Left ventricle myocardium superior (tissue), 1 donor: ENCODE measurements at regions not wholly inside any gene's neighbourhood (a gene's known extent, or its start where the extent isn't known, plus 50 kb on each side); places are given as distances from the start of the nearest gene placed in this dataset.
"Not testable (repeated sequence)": the region's sequence is repeated elsewhere in the genome, so short reads cannot be mapped to it uniquely, and the experiment has no call there.

Experiments
- ATAC-seq: fragments of 200-7000 bp; cut with Tn5 transposase; one replicate; pipeline ENCODE4 v1.9.1; 2020; ENCODE audit warnings: mild to moderate bottlenecking, moderate library complexity
- DNase-seq: peaks from one replicate; pipeline ENCODE4 v3.0.0-alpha.2; 2020
- intact Hi-C: fragments of 100-400 bp; cut with micrococcal nuclease; formaldehyde crosslinking; loops from one replicate; pipeline ENCODE4 v1.11.0; 2022
- donor health status: DM: no; HTN: yes; CAD: no; lungs with severe emphysema.

- ATAC-seq = no peak
Observed at GRCh38 chr13:109318945-109319590, 467.3 kb downstream of the IRS2 start.

GRCh38 chr13:109315481-109315880, 470.9 kb downstream of the IRS2 start:
- DNase-seq (no peak), ATAC-seq (no peak)
- intact Hi-C loops = no loop called here

More at GRCh38 chr13:109318945-109319590, 467.3 kb downstream of the IRS2 start:
- DNase-seq = no peak
- intact Hi-C loops = no loop called here

GRCh38 chr13:109314101-109314500, 472.3 kb downstream of the IRS2 start:
- no peak for ATAC-seq
- DNase-seq = no peak
- intact Hi-C loops = no loop called here

GRCh38 chr13:109312399-109312798, 474.0 kb downstream of the IRS2 start:
- intact Hi-C loops = no loop called here
- DNase-seq = no peak
- ATAC-seq = no peak

- DNase-seq, ATAC-seq, intact Hi-C loops: not testable (repeated sequence)
Observed at GRCh38 chr13:109311431-109311976, 474.9 kb downstream of the IRS2 start.

GRCh38 chr13:109309625-109310363, 476.6 kb downstream of the IRS2 start:
- ATAC-seq (no peak), DNase-seq (no peak)
- intact Hi-C loops = no loop called here

GRCh38 chr13:109307027-109307426, 479.4 kb downstream of the IRS2 start:
- ATAC-seq (no peak), DNase-seq (no peak)
- intact Hi-C loops = no loop called here

GRCh38 chr13:109301726-109302125, 484.7 kb downstream of the IRS2 start:
- intact Hi-C loops = no loop called here
- no peak for DNase-seq
- ATAC-seq = no peak

- no peak for ATAC-seq
- intact Hi-C loops = no loop called here
Observed at GRCh38 chr13:109301276-109301675, 485.1 kb downstream of the IRS2 start.

GRCh38 chr13:109297628-109298027, 488.8 kb downstream of the IRS2 start:
- intact Hi-C loops = no loop called here
- no peak for DNase-seq
- ATAC-seq = no peak

More at GRCh38 chr13:109301276-109301675, 485.1 kb downstream of the IRS2 start:
- DNase-seq = no peak

- DNase-seq = no peak
- intact Hi-C loops = no loop called here
- ATAC-seq = no peak
Observed at GRCh38 chr13:109293166-109293565, 493.2 kb downstream of the IRS2 start.

GRCh38 chr13:109288151-109288709, 498.2 kb downstream of the IRS2 start:
- ATAC-seq (peak; percentile 27), DNase-seq (no peak)
- intact Hi-C loops = no loop called here

GRCh38 chr13:109287553-109287952, 498.8 kb downstream of the IRS2 start:
- ATAC-seq (no peak), DNase-seq (no peak)
- intact Hi-C loops = no loop called here

- intact Hi-C loops = no loop called here
- DNase-seq (no peak), ATAC-seq (no peak)
Observed at GRCh38 chr13:109285586-109285985, 500.8 kb downstream of the IRS2 start.

- intact Hi-C loops = no loop called here
- no peak for DNase-seq
Observed at GRCh38 chr13:109281903-109282635, 504.3 kb downstream of the IRS2 start.

GRCh38 chr13:109281017-109281902, 505.1 kb downstream of the IRS2 start:
- intact Hi-C loops = no loop called here
- no peak for DNase-seq
- peak; percentile 95 for ATAC-seq

More at GRCh38 chr13:109281903-109282635, 504.3 kb downstream of the IRS2 start:
- no peak for ATAC-seq

- intact Hi-C loops = no loop called here
- ATAC-seq = no peak
- no peak for DNase-seq
Observed at GRCh38 chr13:109276261-109276660, 510.1 kb downstream of the IRS2 start.

GRCh38 chr13:109275852-109276251, 510.5 kb downstream of the IRS2 start:
- peak; percentile 35 for DNase-seq
- intact Hi-C loops = no loop called here
- no peak for ATAC-seq
